GM18909 (cell line): ENCODE measurements at regions not wholly inside any gene's neighbourhood (a gene's known extent, or its start where the extent isn't known, plus 50 kb on each side); places are given as distances from the start of the nearest gene placed in this dataset.
"Not testable (repeated sequence)": the region's sequence is repeated elsewhere in the genome, so short reads cannot be mapped to it uniquely, and the experiment has no call there.

Experiments used
- ATAC-seq: cut with Tn5 transposase; IDR thresholded peaks from one replicate; pipeline ENCODE4 v1.9.1; 2021; ENCODE audit warnings: mild to moderate bottlenecking; ENCODE audit not compliant: unreplicated experiment, poor library complexity

GRCh38 chr10:87416892-87417291 is 59.3 kb downstream of the NUTM2D start:
- not testable (repeated sequence) for ATAC-seq

- not testable (repeated sequence) for ATAC-seq
Measured at GRCh38 chr10:87422641-87423040, 65.1 kb downstream of the NUTM2D start.

DNA sequence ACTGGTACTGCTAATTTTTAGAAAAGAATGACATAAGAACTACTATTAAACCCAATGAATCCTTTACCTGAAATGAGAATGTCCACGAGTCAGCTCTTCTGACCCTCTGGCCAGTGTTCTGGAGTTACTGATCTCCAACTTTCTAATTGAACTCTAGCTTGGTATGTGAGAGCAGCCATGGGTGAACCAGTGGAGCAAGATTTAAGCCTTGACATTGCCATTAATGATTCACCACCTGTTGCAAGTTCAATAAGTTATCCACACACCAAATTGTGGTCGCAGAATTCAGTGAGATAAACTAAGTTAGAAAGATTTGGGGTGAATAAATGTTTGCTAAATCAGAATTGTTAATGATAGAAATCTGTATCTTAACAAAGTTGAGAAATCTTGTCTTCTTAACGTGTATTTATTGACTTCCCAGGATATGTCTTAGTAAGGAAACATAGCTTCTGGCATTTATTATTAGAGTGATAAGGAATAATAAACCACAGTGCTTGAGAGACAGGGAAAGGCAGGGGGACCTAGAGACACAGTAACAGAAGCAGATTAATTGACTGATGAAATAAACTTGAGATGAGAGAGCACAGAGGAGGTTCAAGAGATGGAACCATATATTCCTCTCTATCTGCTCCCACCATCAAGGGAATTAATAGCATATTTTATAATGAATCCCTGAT is 67.3 kb downstream of the NUTM2D start:
- ATAC-seq, result not testable (repeated sequence)

DNA sequence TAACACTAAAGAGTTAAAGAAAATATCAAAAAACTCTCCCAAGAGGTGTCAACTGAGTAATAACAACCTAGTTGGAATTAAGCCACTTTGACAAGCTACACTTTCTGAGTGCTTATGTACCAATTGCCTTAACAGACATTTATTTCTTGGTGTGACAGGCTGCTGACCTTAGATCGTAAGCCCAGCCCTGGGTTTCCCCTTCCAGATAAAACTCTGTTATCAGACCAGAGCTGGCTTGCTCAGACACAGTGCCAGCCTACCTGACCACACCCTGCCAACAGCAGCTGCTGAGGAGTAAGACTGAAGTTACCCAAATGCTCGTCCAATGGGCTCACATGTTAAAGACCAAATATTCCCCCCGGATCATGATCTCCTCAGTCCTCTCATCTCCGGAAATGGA is 70.9 kb upstream of the MINPP1 start:
- ATAC-seq, result not testable (repeated sequence)

DNA sequence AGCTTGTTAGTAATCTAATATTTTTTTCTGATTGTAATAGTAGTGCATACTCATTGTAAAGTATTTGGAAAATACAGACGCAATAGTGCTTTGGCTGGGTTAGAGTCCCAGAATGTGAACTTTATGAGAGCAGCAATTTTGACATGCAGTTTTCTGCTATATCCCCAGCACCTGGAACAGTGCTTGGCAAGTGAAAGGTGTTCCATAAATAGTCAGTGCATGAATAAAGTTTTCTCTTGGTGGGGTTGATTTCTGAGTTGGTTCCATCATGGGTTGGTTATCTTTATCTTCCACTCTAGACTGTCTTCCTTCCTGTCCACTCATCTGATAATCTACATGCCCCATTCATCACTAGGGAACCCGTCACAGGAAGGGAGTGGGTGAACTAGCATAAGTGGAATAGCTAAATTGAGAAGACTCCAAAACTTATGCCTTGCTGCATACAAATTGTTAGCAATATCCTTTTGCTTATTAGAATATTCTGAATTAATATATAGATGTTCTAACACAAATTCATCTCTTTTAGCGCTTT is 69.3 kb upstream of the MINPP1 start:
- ATAC-seq, result not testable (repeated sequence)

- ATAC-seq, result peak; percentile 74
Measured at GRCh38 chr10:87436104-87436503, 68.6 kb upstream of the MINPP1 start.

- ATAC-seq, result not testable (repeated sequence)
Measured at GRCh38 chr10:87437450-87437849, 67.2 kb upstream of the MINPP1 start.
